Peyer's patch (tissue), 4 donors: ENCODE measurements at regions not wholly inside any gene's neighbourhood (a gene's known extent, or its start where the extent isn't known, plus 50 kb on each side); places are given as distances from the start of the nearest gene placed in this dataset.
A peak's percentile ranks its signal among the peaks of the same experiment; 100 is the strongest.

Experiments used
- DNase-seq, 3 donors: peaks; one replicate each; pipeline ENCODE4 v3.0.0-alpha.2; 2017 to 2019
- H3K27ac ChIP-seq, 4 donors: fragments of 200-600 bp; sonication (generic); one replicate each; pipeline ENCODE4 v1.5.1; 2016 to 2019
- H3K27me3 ChIP-seq, 2 donors: fragments of 200-600 bp; sonication (generic); one replicate each; pipeline ENCODE4 v1.5.1; 2019
- H3K36me3 ChIP-seq, 3 donors: fragments of 200-600 bp; sonication (generic); one replicate each; pipeline ENCODE4 v1.5.1; 2016 to 2019
- H3K4me1 ChIP-seq, 4 donors: fragments of 200-600 bp; sonication (generic); one replicate each; pipeline ENCODE4 v1.5.1; 2016 to 2019
- H3K4me3 ChIP-seq, 4 donors: fragments of 200-600 bp; sonication (generic); 1 replicate in 3 of 4; 2 replicates in 1 of 4; pipeline ENCODE4 v1.5.1; 2016 to 2019; ENCODE audit warnings: mild to moderate bottlenecking in 1 of 4
- H3K9me3 ChIP-seq, 4 donors: fragments of 200-600 bp; sonication (generic); one replicate each; pipeline ENCODE4 v1.5.1; 2016 to 2019; ENCODE audit warnings: mild to moderate bottlenecking in 1 of 4
- CTCF ChIP-seq, 6 experiments: fragments of 450-650 bp in 4 of 6; fragments of 200-600 bp in 2 of 6; sonication (generic) in 1 of 6; IDR thresholded peaks; one replicate each; pipeline ENCODE4 v1.5.1; 2017 to 2019; ENCODE audit warnings: antibody characterized with exemption in 6 of 6, mild to moderate bottlenecking in 3 of 6, moderate library complexity in 1 of 6
- POLR2A ChIP-seq, 2 donors: fragments of 450-650 bp; IDR thresholded peaks; one replicate each; pipeline ENCODE4 v1.5.1; 2017; ENCODE audit warnings: antibody characterized with exemption in 2 of 2, mild to moderate bottlenecking in 2 of 2, moderate library complexity in 2 of 2

GRCh38 chr6:126117251-126117650 lies 130.9 kb downstream of the TRMT11 start:
- no peak for TF ChIP-seq CTCF (IDR thresholded peaks at IDR 0.05)
- no peak for TF ChIP-seq POLR2A (IDR thresholded peaks at IDR 0.05)
- H3K4me3 ChIP-seq = no peak overlapping the region
- no peaks in the 10 kb centered on the region for H3K4me1 ChIP-seq
- no peak overlapping the region for H3K27ac ChIP-seq
- DNase-seq = no peak
- no peaks in the 10 kb centered on the region for H3K36me3 ChIP-seq
- no peaks in the 10 kb centered on the region for H3K9me3 ChIP-seq
- no peaks in the 10 kb centered on the region for H3K27me3 ChIP-seq

- no peak overlapping the region for H3K27ac ChIP-seq
Observed at GRCh38 chr6:126118058-126118755, 131.9 kb downstream of the TRMT11 start.

GRCh38 chr6:126118936-126119335 lies 132.6 kb downstream of the TRMT11 start:
- Histone ChIP-seq H3K4me1 (peaks cover 0 to 4% (median 0%) of the 10 kb centered on the region in 4 donors), H3K4me3 (no peak overlapping the region), H3K36me3 (no peaks in the 10 kb centered on the region), H3K27ac (no peak overlapping the region), H3K9me3 (no peaks in the 10 kb centered on the region), H3K27me3 (no peaks in the 10 kb centered on the region)
- TF ChIP-seq CTCF (IDR thresholded peaks at IDR 0.05) = no peak
- no peak for TF ChIP-seq POLR2A (IDR thresholded peaks at IDR 0.05)
- no peak for DNase-seq

More at GRCh38 chr6:126118058-126118755, 131.9 kb downstream of the TRMT11 start:
- TF ChIP-seq CTCF (IDR thresholded peaks at IDR 0.05) (no peak), POLR2A (IDR thresholded peaks at IDR 0.05) (no peak)
- Histone ChIP-seq H3K27me3 (no peaks in the 10 kb centered on the region), H3K4me1 (peaks cover 0 to 3% (median 0%) of the 10 kb centered on the region in 4 donors), H3K36me3 (no peaks in the 10 kb centered on the region), H3K9me3 (no peaks in the 10 kb centered on the region), H3K4me3 (no peak overlapping the region)
- DNase-seq = no peak

GRCh38 chr6:126123226-126123625 lies 136.9 kb downstream of the TRMT11 start:
- no peaks in the 10 kb centered on the region for H3K27me3 ChIP-seq
- TF ChIP-seq POLR2A (IDR thresholded peaks at IDR 0.05) = no peak
- TF ChIP-seq CTCF (IDR thresholded peaks at IDR 0.05) = no peak
- H3K9me3 ChIP-seq = no peaks in the 10 kb centered on the region
- DNase-seq = no peak
- no peaks in the 10 kb centered on the region for H3K36me3 ChIP-seq
- no peak overlapping the region for H3K27ac ChIP-seq
- peaks cover 0 to 4% (median 0%) of the 10 kb centered on the region in 4 donors for H3K4me1 ChIP-seq
- H3K4me3 ChIP-seq = no peak overlapping the region

GRCh38 chr6:126127659-126128058 lies 141.3 kb downstream of the TRMT11 start:
- no peaks in the 10 kb centered on the region for H3K9me3 ChIP-seq
- H3K4me1 ChIP-seq = peaks cover 0 to 4% (median 0%) of the 10 kb centered on the region in 4 donors
- H3K27ac ChIP-seq = no peak overlapping the region
- TF ChIP-seq CTCF (IDR thresholded peaks at IDR 0.05) = peak in 1 of 6 experiments; percentile 18
- TF ChIP-seq POLR2A (IDR thresholded peaks at IDR 0.05) = no peak
- no peak for DNase-seq
- H3K36me3 ChIP-seq = no peaks in the 10 kb centered on the region
- H3K4me3 ChIP-seq = no peak overlapping the region
- no peaks in the 10 kb centered on the region for H3K27me3 ChIP-seq
